Calu3 (cell line): ENCODE measurements at regions not wholly inside any gene's neighbourhood (a gene's known extent, or its start where the extent isn't known, plus 50 kb on each side); places are given as distances from the start of the nearest gene placed in this dataset.

ENCODE experiments used
- BruUV-seq: library from RNA; stranded (reverse); fragments of 400-500 nt; replicated peaks from 2 replicates; lab custom pipeline; 2021; lab: Mats Ljungman, UMichigan
- CTCF ChIA-PET: fragments of 300-600 bp; sonication (Branson Sonifier 250); formaldehyde crosslinking; loops from one replicate; lab custom pipeline; 2022; ENCODE audit warnings: antibody characterized with exemption; lab: Charles Lee
- DNase-seq: peaks from one replicate; pipeline ENCODE4 v3.0.0; 2022
- H3K27ac Mint-ChIP-seq: one replicate; pipeline ENCODE4 v1.8.0; 2022; ENCODE audit warnings: mixed read lengths; ENCODE audit not compliant: unreplicated experiment
- H3K27me3 Mint-ChIP-seq: one replicate; pipeline ENCODE4 v1.8.0; 2022; ENCODE audit warnings: mixed read lengths; ENCODE audit not compliant: unreplicated experiment
- H3K36me3 Mint-ChIP-seq: one replicate; pipeline ENCODE4 v1.8.0; 2022; ENCODE audit warnings: mild to moderate bottlenecking, moderate library complexity, mixed read lengths; ENCODE audit not compliant: insufficient read depth, unreplicated experiment
- H3K4me1 Mint-ChIP-seq: one replicate; pipeline ENCODE4 v1.8.0; 2022; ENCODE audit warnings: mild to moderate bottlenecking, low read depth, mixed read lengths; ENCODE audit not compliant: unreplicated experiment
- H3K4me3 Mint-ChIP-seq: one replicate; pipeline ENCODE4 v1.8.0; 2022; ENCODE audit warnings: mild to moderate bottlenecking, low read depth, moderate library complexity, mixed read lengths; ENCODE audit not compliant: unreplicated experiment
- H3K9me3 Mint-ChIP-seq: one replicate; pipeline ENCODE4 v1.8.0; 2022; ENCODE audit warnings: low read depth, mixed read lengths; ENCODE audit not compliant: unreplicated experiment
- intact Hi-C: fragments of 100-400 bp; cut with micrococcal nuclease; formaldehyde crosslinking; loops from one replicate; pipeline ENCODE4 v1.10.0; 2022; ENCODE audit not compliant: unreplicated experiment
- TF ChIP-seq, protein P1 (sequence below): fragments of 200-600 bp; IDR thresholded peaks from one replicate; pipeline ENCODE4 v1.8.0; 2022; ENCODE audit warnings: antibody characterized with exemption; ENCODE audit not compliant: unreplicated experiment

DNA sequence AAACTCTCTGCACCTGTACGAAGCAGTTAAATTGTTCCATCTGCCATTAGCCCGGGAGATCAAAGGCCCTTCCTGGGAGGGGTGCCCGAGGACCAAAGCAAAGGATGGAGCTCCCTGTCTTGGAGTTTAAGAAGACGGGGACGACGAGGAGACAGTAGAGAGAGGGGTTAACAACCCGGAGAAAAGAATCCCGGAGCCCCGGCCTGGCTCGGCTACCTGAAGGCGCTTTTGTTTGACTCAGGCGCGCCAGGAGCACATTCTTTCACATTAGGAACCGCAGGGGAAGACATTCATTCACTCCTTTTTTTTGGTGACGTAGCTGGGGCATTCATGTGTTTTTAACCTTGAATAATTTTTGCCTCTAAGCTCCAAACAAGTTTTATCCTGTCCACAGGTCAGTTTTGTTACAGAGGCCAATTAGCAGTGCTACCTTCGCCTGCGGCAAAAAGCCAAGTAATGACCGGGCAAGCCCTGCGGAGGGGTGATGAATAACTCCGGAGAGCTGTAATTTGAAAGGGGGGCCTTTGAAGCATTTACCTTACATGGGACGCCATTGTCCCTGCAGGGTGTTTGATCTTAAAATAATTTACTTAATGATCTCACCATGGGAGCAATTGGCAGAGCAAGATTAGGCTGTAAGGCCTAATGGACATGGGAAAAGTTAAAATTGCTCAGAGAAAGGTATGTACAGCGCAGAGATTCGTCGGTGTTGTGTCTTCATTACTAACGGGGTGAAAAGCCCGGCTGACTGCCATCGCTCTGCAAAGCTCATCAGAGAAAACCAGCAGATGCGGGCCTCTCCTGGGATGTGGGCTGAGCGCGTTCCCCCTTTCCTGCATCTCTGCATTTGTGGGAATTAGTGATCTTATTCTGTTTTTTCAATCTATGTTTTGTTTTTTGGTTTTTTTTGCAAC, 258.0 kb upstream of the SP4 start:
- no peaks in the 10 kb centered on the region for H3K4me1 Mint-ChIP-seq
- no peaks in the 10 kb centered on the region for H3K36me3 Mint-ChIP-seq
- TF ChIP-seq, protein P1, sequence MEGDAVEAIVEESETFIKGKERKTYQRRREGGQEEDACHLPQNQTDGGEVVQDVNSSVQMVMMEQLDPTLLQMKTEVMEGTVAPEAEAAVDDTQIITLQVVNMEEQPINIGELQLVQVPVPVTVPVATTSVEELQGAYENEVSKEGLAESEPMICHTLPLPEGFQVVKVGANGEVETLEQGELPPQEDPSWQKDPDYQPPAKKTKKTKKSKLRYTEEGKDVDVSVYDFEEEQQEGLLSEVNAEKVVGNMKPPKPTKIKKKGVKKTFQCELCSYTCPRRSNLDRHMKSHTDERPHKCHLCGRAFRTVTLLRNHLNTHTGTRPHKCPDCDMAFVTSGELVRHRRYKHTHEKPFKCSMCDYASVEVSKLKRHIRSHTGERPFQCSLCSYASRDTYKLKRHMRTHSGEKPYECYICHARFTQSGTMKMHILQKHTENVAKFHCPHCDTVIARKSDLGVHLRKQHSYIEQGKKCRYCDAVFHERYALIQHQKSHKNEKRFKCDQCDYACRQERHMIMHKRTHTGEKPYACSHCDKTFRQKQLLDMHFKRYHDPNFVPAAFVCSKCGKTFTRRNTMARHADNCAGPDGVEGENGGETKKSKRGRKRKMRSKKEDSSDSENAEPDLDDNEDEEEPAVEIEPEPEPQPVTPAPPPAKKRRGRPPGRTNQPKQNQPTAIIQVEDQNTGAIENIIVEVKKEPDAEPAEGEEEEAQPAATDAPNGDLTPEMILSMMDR, result no peak
- no peaks in the 10 kb centered on the region for H3K9me3 Mint-ChIP-seq
- peaks cover 97% of the 10 kb centered on the region for H3K27me3 Mint-ChIP-seq
- no peak overlapping the region for H3K4me3 Mint-ChIP-seq
- DNase-seq, result no peak
- CTCF ChIA-PET, result no interaction called here
- intact Hi-C loops, result no loop called here
- no peak overlapping the region for H3K27ac Mint-ChIP-seq
- no TSS peak for BruUV-seq

DNA sequence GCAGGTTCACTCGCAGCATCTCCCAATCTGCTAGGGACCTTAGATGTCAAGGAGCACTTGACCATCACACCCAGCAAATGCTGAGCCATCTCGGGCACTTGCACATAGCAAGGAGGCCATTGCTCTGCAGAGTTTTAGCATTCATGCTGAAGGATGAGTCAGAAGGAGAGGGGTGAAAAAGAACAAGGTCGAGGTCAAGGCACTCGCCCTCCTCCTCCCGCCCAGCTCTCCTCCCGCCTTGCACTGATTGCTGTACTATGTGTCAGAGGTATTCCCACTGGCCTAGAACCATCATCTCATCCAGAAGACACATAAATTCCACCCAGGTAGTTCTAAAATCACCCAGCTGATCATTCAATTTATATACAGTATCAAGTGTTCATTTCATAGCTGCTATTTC, 255.1 kb upstream of the SP4 start:
- peaks cover 83% of the 10 kb centered on the region for H3K27me3 Mint-ChIP-seq
- CTCF ChIA-PET, result no interaction called here
- no peak overlapping the region for H3K4me3 Mint-ChIP-seq
- H3K9me3 Mint-ChIP-seq, result no peaks in the 10 kb centered on the region
- intact Hi-C loops, result no loop called here
- no peaks in the 10 kb centered on the region for H3K4me1 Mint-ChIP-seq
- no peak overlapping the region for H3K27ac Mint-ChIP-seq
- H3K36me3 Mint-ChIP-seq, result no peaks in the 10 kb centered on the region
- no TSS peak for BruUV-seq
- DNase-seq, result no peak
- TF ChIP-seq, protein P1, result no peak

DNA sequence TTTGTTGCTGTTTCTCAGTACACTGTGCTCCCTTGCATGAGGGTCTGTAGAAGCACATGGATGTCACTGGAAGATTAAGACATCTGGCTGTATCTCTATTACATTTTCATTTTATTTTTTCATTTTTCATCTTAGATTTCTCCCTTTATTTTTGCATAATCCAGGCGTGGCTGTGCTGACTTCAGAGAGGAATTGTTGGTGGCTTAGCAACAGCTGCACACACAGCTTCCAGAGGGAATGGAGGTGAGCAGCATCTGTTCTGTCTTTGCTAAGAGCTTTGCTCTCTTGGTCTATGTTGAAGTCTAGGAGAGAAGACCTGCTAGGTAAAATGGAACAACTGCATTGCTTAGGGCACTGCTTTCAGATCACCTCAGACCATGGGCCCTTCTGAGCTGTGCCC, 254.4 kb upstream of the SP4 start:
- DNase-seq, result no peak
- TF ChIP-seq, protein P1, result no peak
- H3K4me1 Mint-ChIP-seq, result no peaks in the 10 kb centered on the region
- CTCF ChIA-PET, result no interaction called here
- BruUV-seq, result no TSS peak
- no peak overlapping the region for H3K27ac Mint-ChIP-seq
- peaks cover 77% of the 10 kb centered on the region for H3K27me3 Mint-ChIP-seq
- no peaks in the 10 kb centered on the region for H3K36me3 Mint-ChIP-seq
- intact Hi-C loops, result no loop called here
- H3K4me3 Mint-ChIP-seq, result no peak overlapping the region
- no peaks in the 10 kb centered on the region for H3K9me3 Mint-ChIP-seq

DNA sequence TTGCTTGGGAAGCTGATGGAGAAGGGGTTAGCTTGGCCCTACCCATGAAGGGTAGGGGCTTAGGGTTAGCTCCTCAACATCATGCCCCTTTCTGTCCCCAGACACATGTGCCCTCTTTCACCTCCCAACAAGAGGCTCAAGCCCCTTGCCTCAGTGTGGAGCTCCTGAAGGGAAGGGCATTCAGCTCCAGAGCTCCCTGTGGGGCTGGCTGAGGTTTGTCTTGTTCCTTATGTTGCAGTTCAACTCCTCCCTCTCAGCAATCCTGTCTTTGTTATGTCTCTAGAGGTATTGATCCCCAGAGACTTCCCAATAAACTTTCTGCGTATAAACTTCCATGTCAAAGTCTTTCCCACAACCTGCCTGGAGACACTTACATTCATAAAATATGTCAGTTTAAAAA, 252.2 kb upstream of the SP4 start:
- intact Hi-C loops, result no loop called here
- DNase-seq, result no peak
- Mint-ChIP-seq H3K4me1 (no peaks in the 10 kb centered on the region), H3K27ac (no peak overlapping the region), H3K9me3 (no peaks in the 10 kb centered on the region), H3K4me3 (no peak overlapping the region), H3K27me3 (peaks cover 74% of the 10 kb centered on the region), H3K36me3 (no peaks in the 10 kb centered on the region)
- CTCF ChIA-PET, result no interaction called here
- TF ChIP-seq, protein P1, result no peak
- no TSS peak for BruUV-seq
